DOHH2 (cell line): ENCODE measurements at regions not wholly inside any gene's neighbourhood (a gene's known extent, or its start where the extent isn't known, plus 50 kb on each side); places are given as distances from the start of the nearest gene placed in this dataset.

Experiments used
- CTCF ChIP-seq: fragments of 200-600 bp; sonication (generic); IDR thresholded peaks from one replicate; pipeline ENCODE4 v1.5.1; 2014; ENCODE audit warnings: antibody characterized with exemption, mild to moderate bottlenecking, low read depth, low read length; ENCODE audit not compliant: poor library complexity, severe bottlenecking
- EZH2phosphoT487 ChIP-seq: fragments of 200-600 bp; sonication (generic); IDR thresholded peaks from 2 replicates; pipeline ENCODE4 v1.6.1; 2017; ENCODE audit warnings: borderline replicate concordance, mild to moderate bottlenecking, antibody characterized with exemption, low read length, moderate library complexity, mixed read lengths

- TF ChIP-seq CTCF (no peak), EZH2phosphoT487 (no peak)
Observed at GRCh38 chr5:90305041-90305720, 104.4 kb downstream of the CETN3 start.
